HepG2 (cell line): ENCODE measurements at regions not wholly inside any gene's neighbourhood (a gene's known extent, or its start where the extent isn't known, plus 50 kb on each side); places are given as distances from the start of the nearest gene placed in this dataset.

Source experiments
- ATAC-seq: fragments of 200-7000 bp; cut with Tn5 transposase; 3 replicates; pipeline ENCODE4 v1.9.1; 2020; ENCODE audit warnings: mild to moderate bottlenecking, moderate library complexity
- BruUV-seq: library from RNA; stranded (reverse); fragments of 400-500 nt; replicated peaks from 2 replicates; lab custom pipeline; 2021; lab: Mats Ljungman, UMichigan
- CTCF ChIA-PET: fragments of 300-600 bp; formaldehyde crosslinking; extraction: SDS; loops from one replicate; lab custom pipeline; 2021; ENCODE audit warnings: low total read pairs, inconsistent platforms, low intra/inter-chr PET ratio; lab: Yijun Ruan, JAX
- POLR2A ChIA-PET: fragments of 350-600 bp; sonication (Branson Sonifier 250); formaldehyde crosslinking; loops from one replicate; lab custom pipeline; 2020; ENCODE audit warnings: antibody characterized with exemption, inconsistent platforms; lab: Yijun Ruan, JAX
- DNase-seq: peaks from one replicate; pipeline ENCODE4 v3.0.0-alpha.2; 2015; ENCODE audit warnings: low spot score
- FAIRE-seq: peaks from 3 replicates; lab custom pipeline; 2011; peaks lifted over from hg19 to GRCh38; lab: Jason Lieb, UNC
- H2AFZ ChIP-seq: one replicate; pipeline ENCODE4 v1.6.1; 2011; ENCODE audit warnings: low read length, inconsistent platforms
- H3K27ac ChIP-seq: fragments of 300-600 bp; 3 replicates; pipeline ENCODE4 v1.8.0; 2011; ENCODE audit warnings: mixed run types, mild to moderate bottlenecking, mixed read lengths, low read length, inconsistent platforms; ENCODE audit not compliant: insufficient read depth; ENCODE audit errors: extremely low read length
- H3K27me3 ChIP-seq, 2 experiments: fragments of 200-600 bp in 1 of 2; 2 replicates in 1 of 2; 3 replicates in 1 of 2; pipeline versions ENCODE4 v1.6.0 to v1.8.0; 2011; ENCODE audit warnings: low read length in 2 of 2, mild to moderate bottlenecking in 2 of 2, moderate library complexity in 2 of 2, inconsistent platforms in 1 of 2; ENCODE audit not compliant: insufficient read depth in 2 of 2, control insufficient read depth in 1 of 2
- H3K36me3 ChIP-seq, 2 experiments: fragments of 200-600 bp in 1 of 2; replicated peaks in 1 of 2; 2 replicates in 1 of 2; 3 replicates in 1 of 2; pipeline versions ENCODE4 v1.5.1 to v1.8.0; 2011; ENCODE audit warnings: low read length in 2 of 2, inconsistent platforms in 1 of 2; ENCODE audit not compliant: insufficient read depth in 2 of 2, control insufficient read depth in 1 of 2
- H3K4me1 ChIP-seq: 2 replicates; pipeline ENCODE4 v1.5.1; 2012; ENCODE audit warnings: low read length, inconsistent platforms; ENCODE audit not compliant: insufficient read depth
- H3K4me2 ChIP-seq: 2 replicates; pipeline ENCODE4 v1.6.0; 2011; ENCODE audit warnings: low read depth, low read length, inconsistent platforms
- H3K4me3 ChIP-seq, 3 experiments: fragments of 200-600 bp in 1 of 3; sonication (generic), shearing (Covaris generic) in 1 of 3; replicated peaks in 1 of 3; 2 replicates each; pipeline ENCODE4 v1.5.1; 2011 to 2016; ENCODE audit warnings: low read length in 3 of 3, inconsistent platforms in 2 of 3, low read depth in 2 of 3, mild to moderate bottlenecking in 2 of 3, control low read depth in 1 of 3, mixed read lengths in 1 of 3; ENCODE audit not compliant: insufficient read depth in 1 of 3
- H3K79me2 ChIP-seq: one replicate; pipeline ENCODE4 v1.6.1; 2011; ENCODE audit warnings: low read length, inconsistent platforms; ENCODE audit not compliant: insufficient read depth
- H3K9ac ChIP-seq: 2 replicates; pipeline ENCODE4 v1.6.0; 2011; ENCODE audit warnings: mild to moderate bottlenecking, low read depth, low read length, inconsistent platforms; ENCODE audit not compliant: insufficient read depth
- H3K9me3 ChIP-seq: 2 replicates; pipeline ENCODE4 v1.5.1; 2012; ENCODE audit warnings: mild to moderate bottlenecking, low read length
- H4K20me1 ChIP-seq: 2 replicates; pipeline ENCODE4 v1.6.0; 2011; ENCODE audit warnings: inconsistent platforms, mild to moderate bottlenecking, low read length, moderate library complexity; ENCODE audit not compliant: insufficient read depth
- BRD4 ChIP-seq: sonication (generic); formaldehyde crosslinking; IDR thresholded peaks from 2 replicates; pipeline ENCODE4 v1.4.0; 2020; ENCODE audit warnings: missing genetic modification reagents
- ELF1 ChIP-seq: sonication (generic); formaldehyde crosslinking; IDR thresholded peaks from 2 replicates; pipeline ENCODE4 v1.4.0; 2020; ENCODE audit warnings: missing genetic modification reagents
- EZH2 ChIP-seq: conservative IDR thresholded peaks from 2 replicates; pipeline ENCODE4 v1.6.1; 2012; ENCODE audit warnings: mild to moderate bottlenecking, low read depth, low read length, moderate library complexity
- GATA4 ChIP-seq: sonication (generic); IDR thresholded peaks from 2 replicates; pipeline ENCODE4 v1.6.1; 2016; ENCODE audit warnings: antibody characterized with exemption, low read depth, borderline replicate concordance
- HBP1 ChIP-seq: IDR thresholded peaks from 2 replicates; pipeline ENCODE4 v1.6.1; 2016; ENCODE audit warnings: low read depth, control low read depth
- MED1 ChIP-seq: sonication (generic); formaldehyde crosslinking; IDR thresholded peaks from 2 replicates; pipeline ENCODE4 v1.4.0; 2020; ENCODE audit warnings: missing genetic modification reagents
- MTF1 ChIP-seq: sonication (generic); formaldehyde crosslinking; IDR thresholded peaks from 2 replicates; pipeline ENCODE4 v1.5.0; 2020; ENCODE audit warnings: missing genetic modification reagents
- PCBP2 ChIP-seq: fragments of 200-400 bp; formaldehyde crosslinking; optimal IDR thresholded peaks from 2 replicates; pipeline ENCODE3; 2018; ENCODE audit warnings: low read length, low read depth; ENCODE audit not compliant: poor library complexity, severe bottlenecking
- SKI ChIP-seq: fragments of 450-650 bp; IDR thresholded peaks from one replicate; pipeline ENCODE4 v1.6.1; 2018; ENCODE audit warnings: mild to moderate bottlenecking; ENCODE audit not compliant: partially characterized antibody
- ZNF678 ChIP-seq: sonication (generic); formaldehyde crosslinking; IDR thresholded peaks from 2 replicates; pipeline ENCODE4 v1.4.0; 2020; ENCODE audit warnings: mild to moderate bottlenecking, missing genetic modification reagents
- ZNF788 ChIP-seq: sonication (generic); formaldehyde crosslinking; IDR thresholded peaks from 2 replicates; pipeline ENCODE4 v1.5.0; 2020; ENCODE audit warnings: mild to moderate bottlenecking, missing genetic modification reagents, borderline replicate concordance
- WGBS: methylation state at CpG from one replicate; pipeline ENCODE4 v1.1.6; 2017; ENCODE audit warnings: low lambda C conversion rate; 5-methylcytosine and 5-hydroxymethylcytosine counted together
- in situ Hi-C: cut with HindIII; loops from 2 replicates; pipeline ENCODE4 v1.10.0; 2017; ENCODE audit warnings: low pct_unique_long_range_greater_than_20kb; ENCODE audit not compliant: extremely low pct_ligation_motif_present
- intact Hi-C: fragments of 100-400 bp; cut with micrococcal nuclease; formaldehyde crosslinking; loops from one replicate; pipeline ENCODE4 v1.10.0; 2022; ENCODE audit not compliant: unreplicated experiment
- TF ChIP-seq, protein P1 (sequence below): sonication (generic); formaldehyde crosslinking; IDR thresholded peaks from 2 replicates; pipeline ENCODE4 v1.4.0; 2020; ENCODE audit warnings: missing genetic modification reagents
- TF ChIP-seq, protein P2 (sequence below): IDR thresholded peaks from 2 replicates; pipeline ENCODE4 v1.6.1; 2016

DNA sequence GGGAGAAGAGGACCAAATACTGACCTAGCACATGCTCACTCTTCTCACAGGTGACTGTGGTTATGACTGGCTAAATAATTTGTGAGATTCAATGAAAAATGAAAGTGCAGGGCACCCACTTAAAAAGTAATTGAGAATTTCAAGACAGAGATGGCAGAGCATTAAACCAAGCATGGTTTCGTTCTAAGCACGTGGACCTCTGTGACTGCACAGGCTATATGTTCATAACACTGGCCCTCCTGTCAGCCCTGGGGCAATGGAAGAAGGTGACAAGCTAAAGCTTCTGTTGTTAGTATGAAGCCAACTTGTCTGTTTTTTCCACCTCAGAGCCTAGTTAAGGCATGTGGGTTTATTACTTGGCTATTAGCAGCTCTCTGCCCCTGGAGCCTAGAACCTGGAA is 130.9 kb downstream of the FASLG start:
- POLR2A ChIA-PET, result no interaction called here
- no peak for ATAC-seq
- no peak overlapping the region for H3K27ac ChIP-seq
- H3K27me3 ChIP-seq, result no peaks in the 10 kb centered on the region
- BruUV-seq, result no TSS peak
- no peak for FAIRE-seq
- no peak overlapping the region for H3K9ac ChIP-seq
- H3K4me2 ChIP-seq, result no peak overlapping the region
- H3K79me2 ChIP-seq, result no peaks in the 10 kb centered on the region
- TF ChIP-seq SKI, result no peak
- TF ChIP-seq MTF1 (CRISPR knock-in tag), result no peak
- TF ChIP-seq HBP1, result no peak
- no peak for TF ChIP-seq ZNF788 (CRISPR knock-in tag)
- TF ChIP-seq, protein P1, sequence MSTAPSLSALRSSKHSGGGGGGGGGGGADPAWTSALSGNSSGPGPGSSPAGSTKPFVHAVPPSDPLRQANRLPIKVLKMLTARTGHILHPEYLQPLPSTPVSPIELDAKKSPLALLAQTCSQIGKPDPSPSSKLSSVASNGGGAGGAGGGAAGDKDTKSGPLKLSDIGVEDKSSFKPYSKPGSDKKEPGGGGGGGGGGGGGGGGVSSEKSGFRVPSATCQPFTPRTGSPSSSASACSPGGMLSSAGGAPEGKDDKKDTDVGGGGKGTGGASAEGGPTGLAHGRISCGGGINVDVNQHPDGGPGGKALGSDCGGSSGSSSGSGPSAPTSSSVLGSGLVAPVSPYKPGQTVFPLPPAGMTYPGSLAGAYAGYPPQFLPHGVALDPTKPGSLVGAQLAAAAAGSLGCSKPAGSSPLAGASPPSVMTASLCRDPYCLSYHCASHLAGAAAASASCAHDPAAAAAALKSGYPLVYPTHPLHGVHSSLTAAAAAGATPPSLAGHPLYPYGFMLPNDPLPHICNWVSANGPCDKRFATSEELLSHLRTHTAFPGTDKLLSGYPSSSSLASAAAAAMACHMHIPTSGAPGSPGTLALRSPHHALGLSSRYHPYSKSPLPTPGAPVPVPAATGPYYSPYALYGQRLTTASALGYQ (CRISPR knock-in tag), result no peak
- no peak for TF ChIP-seq ZNF678 (CRISPR knock-in tag)
- TF ChIP-seq, protein P2, sequence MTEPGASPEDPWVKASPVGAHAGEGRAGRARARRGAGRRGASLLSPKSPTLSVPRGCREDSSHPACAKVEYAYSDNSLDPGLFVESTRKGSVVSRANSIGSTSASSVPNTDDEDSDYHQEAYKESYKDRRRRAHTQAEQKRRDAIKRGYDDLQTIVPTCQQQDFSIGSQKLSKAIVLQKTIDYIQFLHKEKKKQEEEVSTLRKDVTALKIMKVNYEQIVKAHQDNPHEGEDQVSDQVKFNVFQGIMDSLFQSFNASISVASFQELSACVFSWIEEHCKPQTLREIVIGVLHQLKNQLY, result no peak
- no peak for TF ChIP-seq BRD4 (CRISPR knock-in tag)
- TF ChIP-seq PCBP2, result no peak
- TF ChIP-seq ELF1, result no peak
- TF ChIP-seq GATA4, result no peak
- TF ChIP-seq EZH2, result no peak
- no peak for TF ChIP-seq MED1
- TF ChIP-seq, all 625 proteins: peak for 0
- CTCF ChIA-PET, result no interaction called here
- intact Hi-C loops, result no loop called here
- DNase-seq, result no peak
- no peaks in the 10 kb centered on the region for H3K9me3 ChIP-seq
- H3K4me3 ChIP-seq, result no peak overlapping the region
- H3K4me1 ChIP-seq, result no peaks in the 10 kb centered on the region
- 0% methylated on average over 2 of the region's 2 CpGs for WGBS
- no peak overlapping the region for H2AFZ ChIP-seq
- no peaks in the 10 kb centered on the region for H3K36me3 ChIP-seq
- in situ Hi-C loops, result no loop called here
- H4K20me1 ChIP-seq, result no peaks in the 10 kb centered on the region
